SU-DHL-6 (cell line): ENCODE measurements at regions not wholly inside any gene's neighbourhood (a gene's known extent, or its start where the extent isn't known, plus 50 kb on each side); places are given as distances from the start of the nearest gene placed in this dataset.

Experiments
- H2AFZ ChIP-seq: fragments of 200-600 bp; sonication (generic); 2 replicates; pipeline ENCODE4 v1.6.1; 2014; ENCODE audit warnings: low read depth, mild to moderate bottlenecking, moderate library complexity, mixed read lengths, antibody characterized with exemption, low read length; ENCODE audit not compliant: severe bottlenecking
- H3F3A ChIP-seq: fragments of 200-600 bp; shearing (Covaris generic); 2 replicates; pipeline ENCODE4 v1.6.0; 2016; ENCODE audit warnings: antibody characterized with exemption, mild to moderate bottlenecking; ENCODE audit not compliant: insufficient read depth
- H3K27ac ChIP-seq: fragments of 200-600 bp; sonication (generic); 2 replicates; pipeline ENCODE4 v1.5.1; 2016; ENCODE audit warnings: low read depth, mild to moderate bottlenecking, low read length, moderate library complexity, mixed read lengths
- H3K27me3 ChIP-seq: fragments of 200-600 bp; sonication (generic), shearing (Covaris generic); 2 replicates; pipeline ENCODE4 v1.6.0; 2014; ENCODE audit warnings: mild to moderate bottlenecking, low read length
- H3K36me3 ChIP-seq: fragments of 200-600 bp; sonication (generic); 2 replicates; pipeline ENCODE4 v1.6.1; 2014; ENCODE audit warnings: mild to moderate bottlenecking, low read length, mixed read lengths
- H3K4me2 ChIP-seq: fragments of 300-600, 200-600 bp; shearing (Covaris generic), sonication (generic); 2 replicates; pipeline ENCODE4 v1.6.0; 2014; ENCODE audit warnings: low read length, low read depth, mild to moderate bottlenecking; ENCODE audit not compliant: poor library complexity, severe bottlenecking
- H3K4me3 ChIP-seq: fragments of 200-600 bp; sonication (generic); 2 replicates; pipeline ENCODE4 v1.5.1; 2014; ENCODE audit warnings: antibody characterized with exemption, low read length, mild to moderate bottlenecking, mixed read lengths; ENCODE audit not compliant: insufficient read depth, poor library complexity, severe bottlenecking
- H3K79me2 ChIP-seq: fragments of 200-600 bp; sonication (generic); 2 replicates; pipeline ENCODE4 v1.6.1; 2014; ENCODE audit warnings: mild to moderate bottlenecking, low read length, moderate library complexity; ENCODE audit not compliant: insufficient read depth
- H3K9ac ChIP-seq: fragments of 200-600 bp; sonication (generic); 2 replicates; pipeline ENCODE4 v1.7.0; 2014; ENCODE audit warnings: mild to moderate bottlenecking, low read length
- H3K9me2 ChIP-seq: fragments of 200-600 bp; sonication (generic); replicated peaks from 2 replicates; pipeline ENCODE4 v1.6.1; 2014; ENCODE audit warnings: low read length; ENCODE audit not compliant: insufficient read depth
- H3K9me3 ChIP-seq: fragments of 200-600 bp; sonication (generic); 2 replicates; pipeline ENCODE4 v1.6.1; 2014; ENCODE audit warnings: low read length, mixed read lengths; ENCODE audit not compliant: insufficient read depth
- H4K20me1 ChIP-seq: fragments of 200-600 bp; sonication (generic); 2 replicates; pipeline ENCODE4 v1.6.1; 2014; ENCODE audit warnings: low read depth, mild to moderate bottlenecking, antibody characterized with exemption, low read length, moderate library complexity, mixed read lengths
- EZH2phosphoT487 ChIP-seq: fragments of 200-600 bp; sonication (generic), shearing (Covaris generic); conservative IDR thresholded peaks from 2 replicates; pipeline ENCODE4 v1.6.1; 2018; ENCODE audit warnings: mild to moderate bottlenecking, antibody characterized with exemption, low read length, moderate library complexity, mixed read lengths
- TF ChIP-seq, protein P1 (sequence below): fragments of 200-600 bp; sonication (generic); IDR thresholded peaks from one replicate; pipeline ENCODE4 v1.5.1; 2017; ENCODE audit warnings: antibody characterized with exemption, mild to moderate bottlenecking, low read length, moderate library complexity; ENCODE audit not compliant: insufficient read depth, poor library complexity, severe bottlenecking

DNA sequence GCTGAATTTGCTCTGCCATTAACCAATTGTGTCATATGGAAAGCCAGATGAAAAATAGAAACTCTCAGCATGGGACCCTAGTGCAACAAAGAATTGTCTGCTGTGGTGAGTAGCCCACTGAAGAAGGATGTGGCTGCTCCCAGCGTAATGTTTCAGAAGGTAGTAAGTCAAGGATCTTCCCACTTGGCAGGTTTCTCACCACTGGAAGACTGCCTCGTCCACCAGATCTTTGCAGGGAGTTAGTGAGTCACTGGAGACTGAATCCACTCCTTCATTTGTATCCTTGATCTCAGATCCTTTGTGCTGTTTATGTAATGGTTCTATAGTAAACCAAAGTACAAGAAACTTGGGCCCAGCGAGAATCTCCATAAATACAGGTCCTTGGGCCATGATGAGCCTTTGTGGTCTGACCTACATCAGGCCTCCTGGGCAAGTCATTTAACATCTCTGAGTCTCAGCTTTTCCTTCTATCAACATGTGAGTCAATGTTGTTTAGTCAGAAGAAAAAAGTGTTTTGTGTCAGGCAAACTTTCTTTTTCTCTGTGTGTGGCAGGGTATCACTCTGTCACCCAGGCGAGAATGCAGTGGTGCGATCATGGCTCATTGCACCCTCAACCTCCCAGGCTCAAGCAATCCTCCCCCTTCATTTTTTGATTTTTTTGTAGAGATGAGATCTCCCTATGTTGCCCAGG, 78.0 kb upstream of the CCDC160 start:
- H3K27ac ChIP-seq, result no peak overlapping the region
- TF ChIP-seq EZH2phosphoT487, result no peak
- TF ChIP-seq, protein P1, sequence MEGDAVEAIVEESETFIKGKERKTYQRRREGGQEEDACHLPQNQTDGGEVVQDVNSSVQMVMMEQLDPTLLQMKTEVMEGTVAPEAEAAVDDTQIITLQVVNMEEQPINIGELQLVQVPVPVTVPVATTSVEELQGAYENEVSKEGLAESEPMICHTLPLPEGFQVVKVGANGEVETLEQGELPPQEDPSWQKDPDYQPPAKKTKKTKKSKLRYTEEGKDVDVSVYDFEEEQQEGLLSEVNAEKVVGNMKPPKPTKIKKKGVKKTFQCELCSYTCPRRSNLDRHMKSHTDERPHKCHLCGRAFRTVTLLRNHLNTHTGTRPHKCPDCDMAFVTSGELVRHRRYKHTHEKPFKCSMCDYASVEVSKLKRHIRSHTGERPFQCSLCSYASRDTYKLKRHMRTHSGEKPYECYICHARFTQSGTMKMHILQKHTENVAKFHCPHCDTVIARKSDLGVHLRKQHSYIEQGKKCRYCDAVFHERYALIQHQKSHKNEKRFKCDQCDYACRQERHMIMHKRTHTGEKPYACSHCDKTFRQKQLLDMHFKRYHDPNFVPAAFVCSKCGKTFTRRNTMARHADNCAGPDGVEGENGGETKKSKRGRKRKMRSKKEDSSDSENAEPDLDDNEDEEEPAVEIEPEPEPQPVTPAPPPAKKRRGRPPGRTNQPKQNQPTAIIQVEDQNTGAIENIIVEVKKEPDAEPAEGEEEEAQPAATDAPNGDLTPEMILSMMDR, result no peak
- no peak overlapping the region for H2AFZ ChIP-seq
- H3K27me3 ChIP-seq, result no peaks in the 10 kb centered on the region
- no peaks in the 10 kb centered on the region for H3K9me3 ChIP-seq
- no peaks in the 10 kb centered on the region for H3F3A ChIP-seq
- H3K9me2 ChIP-seq, result no peaks in the 10 kb centered on the region
- no peak overlapping the region for H3K9ac ChIP-seq
- H3K79me2 ChIP-seq, result no peaks in the 10 kb centered on the region
- no peak overlapping the region for H3K4me2 ChIP-seq
- H3K36me3 ChIP-seq, result no peaks in the 10 kb centered on the region
- no peak overlapping the region for H3K4me3 ChIP-seq
- H4K20me1 ChIP-seq, result no peaks in the 10 kb centered on the region

DNA sequence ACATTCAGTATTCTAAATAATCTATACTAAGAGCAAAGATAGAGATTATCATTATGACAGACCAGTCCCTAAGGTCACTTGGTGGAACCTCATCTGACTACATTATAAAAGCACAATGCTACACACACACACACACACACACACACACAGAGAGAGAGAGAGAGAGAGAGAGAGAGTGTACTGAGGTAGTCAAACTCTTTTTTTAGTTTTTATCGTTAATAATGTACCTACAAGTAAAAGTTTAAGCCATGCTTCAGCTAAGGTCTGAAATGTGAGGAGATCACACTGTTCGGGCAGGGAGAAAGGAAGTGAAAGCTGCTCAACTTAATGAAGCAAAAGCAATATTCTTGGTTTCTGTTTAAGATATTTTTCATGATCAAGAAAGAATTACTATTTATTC, 75.8 kb upstream of the CCDC160 start:
- H2AFZ ChIP-seq, result no peak overlapping the region
- no peaks in the 10 kb centered on the region for H3K36me3 ChIP-seq
- H3K4me2 ChIP-seq, result no peak overlapping the region
- H3K9me2 ChIP-seq, result no peaks in the 10 kb centered on the region
- no peak overlapping the region for H3K27ac ChIP-seq
- TF ChIP-seq EZH2phosphoT487, result no peak
- TF ChIP-seq, protein P1, result no peak
- H3K4me3 ChIP-seq, result no peak overlapping the region
- no peaks in the 10 kb centered on the region for H3K9me3 ChIP-seq
- no peaks in the 10 kb centered on the region for H3F3A ChIP-seq
- no peaks in the 10 kb centered on the region for H4K20me1 ChIP-seq
- H3K9ac ChIP-seq, result no peak overlapping the region
- H3K79me2 ChIP-seq, result no peaks in the 10 kb centered on the region
- no peaks in the 10 kb centered on the region for H3K27me3 ChIP-seq

GRCh38 chrX:134162032-134162431, 75.0 kb upstream of the CCDC160 start:
- Histone ChIP-seq H2AFZ (no peak overlapping the region), H3K9me2 (no peaks in the 10 kb centered on the region), H3F3A (no peaks in the 10 kb centered on the region), H3K9me3 (no peaks in the 10 kb centered on the region), H3K4me3 (no peak overlapping the region), H3K27ac (no peak overlapping the region), H3K4me2 (no peak overlapping the region), H3K27me3 (no peaks in the 10 kb centered on the region), H3K36me3 (no peaks in the 10 kb centered on the region), H4K20me1 (no peaks in the 10 kb centered on the region), H3K9ac (no peak overlapping the region), H3K79me2 (no peaks in the 10 kb centered on the region)
- TF ChIP-seq EZH2phosphoT487, result no peak
- TF ChIP-seq, protein P1, result no peak
